ENCODE measurements at regions not wholly inside any gene's neighbourhood (a gene's known extent, or its start where the extent isn't known, plus 50 kb on each side); places are given as distances from the start of the nearest gene placed in this dataset.

DNA sequence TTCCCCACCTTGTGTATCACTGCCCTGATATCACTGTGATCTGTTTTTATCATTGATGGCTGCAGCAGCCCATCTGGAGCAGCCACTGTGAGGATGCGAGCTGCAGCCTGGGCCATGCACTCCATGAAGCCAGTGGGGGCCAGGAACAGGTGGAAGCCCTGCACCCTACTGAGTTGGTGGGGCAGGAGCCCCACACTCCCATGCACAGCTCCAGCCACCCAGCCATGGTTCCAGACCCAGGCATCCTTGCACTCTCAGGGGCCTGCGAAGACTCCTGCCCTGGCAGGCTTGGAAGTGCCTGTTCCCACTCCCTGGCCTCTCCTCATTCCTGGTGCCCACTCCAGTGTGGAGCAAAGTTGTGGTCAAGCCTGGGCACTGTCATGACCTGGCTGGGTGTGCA is 424.0 kb upstream of the FZD8 start:
- intact Hi-C loops (cut with DNase I) = no loop called here
- 93 to 94% methylated on average over 2 of the region's 2 CpGs for WGBS, 2 donors

GRCh38 chr10:36063396-36063795 is 421.3 kb upstream of the FZD8 start:
- TF ChIP-seq POLR2A (IDR thresholded peaks at IDR 0.05) (no peak), EP300 (IDR thresholded peaks at IDR 0.05) (no peak), POLR2AphosphoS5 (IDR thresholded peaks at IDR 0.05) (no peak), CTCF (IDR thresholded peaks at IDR 0.05) (no peak)
- H3K27ac ChIP-seq = no peak overlapping the region
- intact Hi-C loops (cut with DNase I) = no loop called here

More for the DNA sequence above, 424.0 kb upstream of the FZD8 start:
- Histone ChIP-seq H3K4me1 (no peaks in the 10 kb centered on the region), H3K9me3 (peaks cover 0 to 2% (median 0%) of the 10 kb centered on the region in 4 donors), H3K27me3 (no peaks in the 10 kb centered on the region), H3K36me3 (no peaks in the 10 kb centered on the region), H3K4me3 (no peak overlapping the region), H3K27ac (no peak overlapping the region)
- no peak for DNase-seq
- no peak for TF ChIP-seq POLR2AphosphoS5 (IDR thresholded peaks at IDR 0.05)
- TF ChIP-seq CTCF (IDR thresholded peaks at IDR 0.05) = no peak
- TF ChIP-seq EP300 (IDR thresholded peaks at IDR 0.05) = no peak
- TF ChIP-seq POLR2A (IDR thresholded peaks at IDR 0.05) = no peak

DNA sequence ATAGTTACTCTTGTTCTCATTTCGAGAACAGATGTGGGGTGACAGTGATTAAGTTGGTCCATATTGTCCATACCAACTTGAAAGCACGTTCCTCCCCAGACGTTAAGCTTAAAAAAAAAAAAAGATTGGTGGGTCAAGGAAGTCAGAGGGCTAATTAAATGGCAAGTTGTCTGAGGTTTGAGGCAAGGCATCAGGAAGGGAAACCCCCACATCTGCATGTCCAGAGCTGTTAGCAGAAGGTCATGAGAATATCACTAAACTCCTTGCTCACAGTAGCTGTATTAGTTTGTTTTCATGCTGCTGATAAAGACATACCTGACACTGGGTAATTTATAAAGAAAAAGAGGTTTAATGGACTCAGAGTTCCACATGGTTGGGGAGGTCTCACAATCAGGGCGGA is 415.6 kb upstream of the FZD8 start:
- DNase-seq = no peak
- H3K27ac ChIP-seq = no peak overlapping the region
- 85 to 86% methylated on average over 4 of the region's 4 CpGs for WGBS, 2 donors
- H3K4me1 ChIP-seq = no peaks in the 10 kb centered on the region
- intact Hi-C loops (cut with DNase I) = no loop called here
- no peak overlapping the region for H3K4me3 ChIP-seq
- peaks cover 0 to 3% (median under 1%) of the 10 kb centered on the region in 4 donors for H3K9me3 ChIP-seq
- TF ChIP-seq POLR2A (IDR thresholded peaks at IDR 0.05) (no peak), CTCF (IDR thresholded peaks at IDR 0.05) (no peak), POLR2AphosphoS5 (IDR thresholded peaks at IDR 0.05) (no peak), EP300 (IDR thresholded peaks at IDR 0.05) (no peak)
- no peaks in the 10 kb centered on the region for H3K27me3 ChIP-seq
- no peaks in the 10 kb centered on the region for H3K36me3 ChIP-seq

More at GRCh38 chr10:36063396-36063795, 421.3 kb upstream of the FZD8 start:
- Histone ChIP-seq H3K4me3 (no peak overlapping the region), H3K27me3 (no peaks in the 10 kb centered on the region), H3K4me1 (no peaks in the 10 kb centered on the region), H3K36me3 (no peaks in the 10 kb centered on the region), H3K9me3 (peaks cover 0 to 2% (median 0%) of the 10 kb centered on the region in 4 donors)
- DNase-seq = no peak
- WGBS, 2 donors = 76 to 87% methylated on average over 7 of the region's 7 CpGs

GRCh38 chr10:36057180-36057579 is 415.1 kb upstream of the FZD8 start:
- intact Hi-C loops (cut with DNase I) = no loop called here
- 59 to 66% methylated on average over 4 of the region's 4 CpGs for WGBS, 2 donors
- no peak for DNase-seq
- Histone ChIP-seq H3K27me3 (no peaks in the 10 kb centered on the region), H3K4me1 (no peaks in the 10 kb centered on the region), H3K27ac (no peak overlapping the region), H3K36me3 (no peaks in the 10 kb centered on the region), H3K9me3 (peaks cover 0 to 3% (median 0%) of the 10 kb centered on the region in 4 donors), H3K4me3 (no peak overlapping the region)
- TF ChIP-seq POLR2A (IDR thresholded peaks at IDR 0.05) = no peak
- TF ChIP-seq POLR2AphosphoS5 (IDR thresholded peaks at IDR 0.05) = no peak
- TF ChIP-seq CTCF (IDR thresholded peaks at IDR 0.05) = no peak
- no peak for TF ChIP-seq EP300 (IDR thresholded peaks at IDR 0.05)

- 86 to 94% methylated on average over 4 of the region's 4 CpGs for WGBS, 2 donors
- TF ChIP-seq POLR2A (IDR thresholded peaks at IDR 0.05) = no peak
- TF ChIP-seq CTCF (IDR thresholded peaks at IDR 0.05) = no peak
- no peak for TF ChIP-seq EP300 (IDR thresholded peaks at IDR 0.05)
- no peak for TF ChIP-seq POLR2AphosphoS5 (IDR thresholded peaks at IDR 0.05)
Observed at GRCh38 chr10:36053775-36054174, 411.7 kb upstream of the FZD8 start.

More at GRCh38 chr10:36053775-36054174, 411.7 kb upstream of the FZD8 start:
- no peak overlapping the region for H3K4me3 ChIP-seq
- no peaks in the 10 kb centered on the region for H3K27me3 ChIP-seq
- no peak for DNase-seq
- no peaks in the 10 kb centered on the region for H3K4me1 ChIP-seq
- H3K9me3 ChIP-seq = peaks cover 0 to 3% (median 0%) of the 10 kb centered on the region in 4 donors
- H3K36me3 ChIP-seq = no peaks in the 10 kb centered on the region
- H3K27ac ChIP-seq = no peak overlapping the region
- intact Hi-C loops (cut with DNase I) = no loop called here
